D721Med (cell line): ENCODE measurements at regions not wholly inside any gene's neighbourhood (a gene's known extent, or its start where the extent isn't known, plus 50 kb on each side); places are given as distances from the start of the nearest gene placed in this dataset.

Source experiments
- DNase-seq: peaks from one replicate; pipeline ENCODE4 v3.0.0; 2011; ENCODE audit warnings: low spot score; ENCODE audit not compliant: insufficient read length
- FAIRE-seq: peaks from 2 replicates; lab custom pipeline; 2011; peaks lifted over from hg19 to GRCh38; lab: Jason Lieb, UNC
- CTCF ChIP-seq: IDR thresholded peaks from 2 replicates; pipeline ENCODE4 v1.5.1; 2012; ENCODE audit warnings: mild to moderate bottlenecking, control low read depth; ENCODE audit not compliant: insufficient read depth; ENCODE audit errors: missing control alignments

DNA sequence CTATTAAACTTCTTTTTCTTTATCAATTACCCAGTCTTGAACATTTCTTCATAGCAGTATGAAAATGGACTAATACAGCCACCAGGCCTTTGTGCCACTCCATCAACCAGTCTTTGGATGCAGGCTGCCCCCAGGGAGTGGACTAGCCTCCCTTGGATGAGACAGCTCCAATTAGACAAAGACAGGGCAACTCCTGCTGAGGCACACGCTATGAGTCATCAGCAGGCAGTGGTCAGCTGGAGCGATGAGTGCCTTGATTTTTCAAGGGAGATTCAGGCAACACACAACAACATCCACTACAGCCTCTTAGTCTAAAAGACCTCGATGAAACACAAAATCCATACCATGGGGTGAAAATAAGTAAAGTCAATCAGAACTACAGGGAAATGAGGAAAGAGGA is 160.1 kb downstream of the ARRDC4 start:
- DNase-seq (no peak), FAIRE-seq (no peak)
- TF ChIP-seq CTCF, result no peak

- no peak for FAIRE-seq
- no peak for TF ChIP-seq CTCF
- no peak for DNase-seq
These were observed 161.0 kb downstream of the ARRDC4 start for GRCh38 chr15:98121536-98121935.

DNA sequence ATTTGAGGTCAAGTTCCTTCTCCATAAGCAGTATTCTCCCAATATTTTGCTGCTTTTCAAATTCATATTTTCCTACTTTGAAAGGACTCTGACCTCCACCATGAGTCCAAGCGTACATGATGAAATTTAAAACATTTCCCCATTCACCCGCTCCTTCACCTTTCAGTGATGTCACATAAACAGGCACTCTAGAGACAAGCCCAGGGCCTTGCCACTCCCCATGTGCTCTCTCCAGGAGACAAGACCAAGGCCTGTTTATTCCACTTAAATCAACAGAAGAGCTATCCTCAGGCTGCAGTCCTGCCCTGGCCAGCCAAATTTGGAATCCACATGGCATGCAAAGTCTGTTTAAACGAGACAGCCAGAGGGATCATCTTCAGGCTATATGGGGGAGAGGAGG is 161.5 kb downstream of the ARRDC4 start:
- FAIRE-seq, result no peak
- no peak for TF ChIP-seq CTCF
- no peak for DNase-seq

GRCh38 chr15:98123297-98123696 is 162.8 kb downstream of the ARRDC4 start:
- TF ChIP-seq CTCF, result no peak
- FAIRE-seq (no peak), DNase-seq (no peak)

DNA sequence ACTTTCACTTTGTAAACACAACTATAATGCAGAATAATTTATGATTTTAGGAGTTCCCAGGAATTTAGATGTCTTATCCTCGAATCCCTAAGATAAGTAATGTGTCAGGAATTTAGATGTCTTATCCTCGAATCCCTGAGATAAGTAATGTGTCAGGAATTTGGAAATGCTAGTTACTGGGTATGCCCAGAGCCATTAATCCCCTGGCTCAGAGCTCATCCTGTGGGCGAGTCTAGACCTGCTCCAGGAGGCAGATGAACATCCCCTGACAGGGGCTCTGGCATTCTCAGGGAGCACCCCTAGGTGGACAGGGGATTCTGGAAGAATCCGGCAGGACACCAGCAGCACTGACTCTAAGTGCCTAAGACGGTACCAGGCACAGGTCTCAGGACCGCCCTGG is 163.3 kb downstream of the ARRDC4 start:
- no peak for TF ChIP-seq CTCF
- DNase-seq (no peak), FAIRE-seq (no peak)

GRCh38 chr15:98124581-98124980 is 164.1 kb downstream of the ARRDC4 start:
- DNase-seq (no peak), FAIRE-seq (no peak)
- no peak for TF ChIP-seq CTCF

- DNase-seq, result no peak
- FAIRE-seq, result no peak
- TF ChIP-seq CTCF, result no peak
These were observed 166.0 kb downstream of the ARRDC4 start for GRCh38 chr15:98126326-98127085.
